ENCODE measurements at regions not wholly inside any gene's neighbourhood (a gene's known extent, or its start where the extent isn't known, plus 50 kb on each side); places are given as distances from the start of the nearest gene placed in this dataset.

- FAIRE-seq, result no peak
Measured at GRCh38 chr2:6605836-6606505, 259.7 kb downstream of the CMPK2 start.

GRCh38 chr2:6617794-6618193 lies 247.9 kb downstream of the CMPK2 start:
- FAIRE-seq (no peak), DNase-seq (ENCODE audit: extremely low spot score, insufficient read length, low read depth) (no peak)

More at GRCh38 chr2:6605836-6606505, 259.7 kb downstream of the CMPK2 start:
- DNase-seq (ENCODE audit: extremely low spot score, insufficient read length, low read depth), result no peak

GRCh38 chr2:6618201-6618600 lies 247.5 kb downstream of the CMPK2 start:
- FAIRE-seq (no peak), DNase-seq (ENCODE audit: extremely low spot score, insufficient read length, low read depth) (no peak)

- FAIRE-seq (no peak), DNase-seq (ENCODE audit: extremely low spot score, insufficient read length, low read depth) (no peak)
Measured at GRCh38 chr2:6623746-6624145, 242.0 kb downstream of the CMPK2 start.

- no peak for FAIRE-seq
- DNase-seq (ENCODE audit: extremely low spot score, insufficient read length, low read depth), result no peak
Measured at GRCh38 chr2:6626401-6627012, 239.2 kb downstream of the CMPK2 start.

- FAIRE-seq, result no peak
- no peak for DNase-seq (ENCODE audit: extremely low spot score, insufficient read length, low read depth)
Measured at GRCh38 chr2:6627316-6627715, 238.4 kb downstream of the CMPK2 start.

- no peak for FAIRE-seq
Measured at GRCh38 chr2:6630209-6630608, 235.5 kb downstream of the CMPK2 start.

GRCh38 chr2:6635296-6635695 lies 230.4 kb downstream of the CMPK2 start:
- DNase-seq (ENCODE audit: extremely low spot score, insufficient read length, low read depth) (no peak), FAIRE-seq (no peak)

More at GRCh38 chr2:6630209-6630608, 235.5 kb downstream of the CMPK2 start:
- DNase-seq (ENCODE audit: extremely low spot score, insufficient read length, low read depth), result no peak

- FAIRE-seq (no peak), DNase-seq (ENCODE audit: extremely low spot score, insufficient read length, low read depth) (no peak)
Measured at GRCh38 chr2:6637330-6637729, 228.4 kb downstream of the CMPK2 start.

- DNase-seq (ENCODE audit: extremely low spot score, insufficient read length, low read depth) (no peak), FAIRE-seq (no peak)
Measured at GRCh38 chr2:6639929-6640620, 225.6 kb downstream of the CMPK2 start.

GRCh38 chr2:6640621-6641015 lies 225.1 kb downstream of the CMPK2 start:
- FAIRE-seq (no peak), DNase-seq (ENCODE audit: extremely low spot score, insufficient read length, low read depth) (no peak)

- DNase-seq (ENCODE audit: extremely low spot score, insufficient read length, low read depth) (no peak), FAIRE-seq (no peak)
Measured at GRCh38 chr2:6641956-6642355, 223.8 kb downstream of the CMPK2 start.

GRCh38 chr2:6644261-6644660 lies 221.4 kb downstream of the CMPK2 start:
- DNase-seq (ENCODE audit: extremely low spot score, insufficient read length, low read depth) (no peak), FAIRE-seq (no peak)

GRCh38 chr2:6645004-6645403 lies 220.7 kb downstream of the CMPK2 start:
- FAIRE-seq (no peak), DNase-seq (ENCODE audit: extremely low spot score, insufficient read length, low read depth) (no peak)

GRCh38 chr2:6645672-6646071 lies 220.0 kb downstream of the CMPK2 start:
- FAIRE-seq (no peak), DNase-seq (ENCODE audit: extremely low spot score, insufficient read length, low read depth) (no peak)

- no peak for DNase-seq (ENCODE audit: extremely low spot score, insufficient read length, low read depth)
- FAIRE-seq, result no peak
Measured at GRCh38 chr2:6647046-6647445, 218.7 kb downstream of the CMPK2 start.

GRCh38 chr2:6648596-6649247 lies 217.0 kb downstream of the CMPK2 start:
- no peak for DNase-seq (ENCODE audit: extremely low spot score, insufficient read length, low read depth)
- FAIRE-seq, result no peak

- no peak for FAIRE-seq
Measured at GRCh38 chr2:6650311-6650710, 215.4 kb downstream of the CMPK2 start.

GRCh38 chr2:6652251-6652650 lies 213.5 kb downstream of the CMPK2 start:
- FAIRE-seq, result no peak
- no peak for DNase-seq (ENCODE audit: extremely low spot score, insufficient read length, low read depth)

More at GRCh38 chr2:6650311-6650710, 215.4 kb downstream of the CMPK2 start:
- no peak for DNase-seq (ENCODE audit: extremely low spot score, insufficient read length, low read depth)

GRCh38 chr2:6653281-6653750 lies 212.4 kb downstream of the CMPK2 start:
- FAIRE-seq (no peak), DNase-seq (ENCODE audit: extremely low spot score, insufficient read length, low read depth) (no peak)

- DNase-seq (ENCODE audit: extremely low spot score, insufficient read length, low read depth) (no peak), FAIRE-seq (no peak)
Measured at GRCh38 chr2:6654279-6654678, 211.4 kb downstream of the CMPK2 start.

Measured in GM18507 (cell line).